ENCODE measurements at regions not wholly inside any gene's neighbourhood (a gene's known extent, or its start where the extent isn't known, plus 50 kb on each side); places are given as distances from the start of the nearest gene placed in this dataset.

DNA sequence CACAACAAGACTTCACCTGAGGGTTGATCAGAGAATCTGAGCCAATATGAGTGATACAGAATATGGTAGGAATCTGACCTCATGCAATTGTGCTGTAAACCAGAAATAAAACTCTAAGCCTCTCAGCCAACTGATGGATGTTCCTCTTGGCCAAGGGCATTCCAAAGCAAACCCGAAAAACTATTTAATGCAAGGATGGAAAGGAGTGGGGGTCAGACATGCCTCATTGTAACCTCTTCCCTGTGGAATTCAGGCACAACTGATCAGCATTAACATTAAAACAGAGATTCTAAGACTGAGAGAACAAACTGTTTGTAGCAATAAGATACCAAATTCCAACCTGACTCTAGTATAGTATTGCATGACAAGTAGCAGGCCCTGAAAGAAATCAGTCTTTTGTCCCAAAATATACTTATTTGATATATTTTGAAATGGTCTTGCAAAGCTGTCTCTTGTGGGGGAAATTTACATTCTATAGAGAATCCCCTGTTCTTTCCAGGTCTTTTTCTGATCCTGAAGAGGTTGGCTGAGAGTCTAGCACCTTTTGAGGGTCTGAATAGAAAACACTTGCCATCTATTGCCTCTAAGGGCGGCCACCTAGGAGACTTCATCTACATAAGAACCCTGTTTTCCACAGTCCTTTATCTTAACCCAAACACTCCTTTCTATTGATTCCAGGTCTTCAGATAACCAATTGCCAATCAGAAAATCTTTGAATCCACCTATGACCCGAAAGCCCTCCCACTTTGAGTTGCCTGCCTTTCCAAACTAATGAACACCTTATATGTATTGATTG is 50.4 kb upstream of the WDR11 start:
- TF ChIP-seq, protein P1, sequence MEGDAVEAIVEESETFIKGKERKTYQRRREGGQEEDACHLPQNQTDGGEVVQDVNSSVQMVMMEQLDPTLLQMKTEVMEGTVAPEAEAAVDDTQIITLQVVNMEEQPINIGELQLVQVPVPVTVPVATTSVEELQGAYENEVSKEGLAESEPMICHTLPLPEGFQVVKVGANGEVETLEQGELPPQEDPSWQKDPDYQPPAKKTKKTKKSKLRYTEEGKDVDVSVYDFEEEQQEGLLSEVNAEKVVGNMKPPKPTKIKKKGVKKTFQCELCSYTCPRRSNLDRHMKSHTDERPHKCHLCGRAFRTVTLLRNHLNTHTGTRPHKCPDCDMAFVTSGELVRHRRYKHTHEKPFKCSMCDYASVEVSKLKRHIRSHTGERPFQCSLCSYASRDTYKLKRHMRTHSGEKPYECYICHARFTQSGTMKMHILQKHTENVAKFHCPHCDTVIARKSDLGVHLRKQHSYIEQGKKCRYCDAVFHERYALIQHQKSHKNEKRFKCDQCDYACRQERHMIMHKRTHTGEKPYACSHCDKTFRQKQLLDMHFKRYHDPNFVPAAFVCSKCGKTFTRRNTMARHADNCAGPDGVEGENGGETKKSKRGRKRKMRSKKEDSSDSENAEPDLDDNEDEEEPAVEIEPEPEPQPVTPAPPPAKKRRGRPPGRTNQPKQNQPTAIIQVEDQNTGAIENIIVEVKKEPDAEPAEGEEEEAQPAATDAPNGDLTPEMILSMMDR (IDR thresholded peaks at IDR 0.05; ENCODE audit: low read depth, low read length, poor library complexity, severe bottlenecking) = no peak
- TF ChIP-seq EZH2phosphoT487 (IDR thresholded peaks at IDR 0.05; ENCODE audit: borderline replicate concordance, low read length) = no peak

All from DOHH2 (cell line).